SK-N-SH (cell line): ENCODE measurements at regions not wholly inside any gene's neighbourhood (a gene's known extent, or its start where the extent isn't known, plus 50 kb on each side); places are given as distances from the start of the nearest gene placed in this dataset.

Source experiments
- CTCF ChIA-PET: fragments of 300-600, 350-600 bp; formaldehyde crosslinking; extraction: SDS; loops from one replicate; lab custom pipeline; 2021; lab: Yijun Ruan, JAX
- POLR2A ChIA-PET: fragments of 350-600 bp; sonication (Branson Sonifier 250); formaldehyde crosslinking; extraction: SDS; loops from one replicate; lab custom pipeline; 2020; ENCODE audit warnings: antibody characterized with exemption, inconsistent platforms; lab: Yijun Ruan, JAX
- DNase-seq: peaks from one replicate; pipeline ENCODE4 v3.0.0; 2012
- H2AFZ ChIP-seq: fragments of 200-600 bp; sonication (generic); 2 replicates; pipeline ENCODE4 v1.8.1; 2016; ENCODE audit warnings: antibody characterized with exemption, mild to moderate bottlenecking, low read depth
- H3F3A ChIP-seq: fragments of 200-600 bp; sonication (generic); replicated peaks from 2 replicates; pipeline ENCODE3; 2016; ENCODE audit warnings: antibody characterized with exemption, mild to moderate bottlenecking; ENCODE audit not compliant: insufficient read depth
- H3K27ac ChIP-seq, 2 experiments: fragments of 200-500 bp in 1 of 2; fragments of 200-600 bp in 1 of 2; sonication (Bioruptor generic) in 1 of 2; sonication (generic), shearing (Covaris generic) in 1 of 2; 2 replicates each; pipeline versions ENCODE4 v1.5.1 to v1.6.1; 2014 to 2016; ENCODE audit warnings: low read depth in 2 of 2, inconsistent platforms in 1 of 2, low read length in 1 of 2, mild to moderate bottlenecking in 1 of 2, mixed read lengths in 1 of 2
- H3K27me3 ChIP-seq: fragments of 200-600 bp; sonication (generic), shearing (Covaris generic); 2 replicates; pipeline ENCODE4 v1.6.1; 2016; ENCODE audit warnings: mixed run types; ENCODE audit not compliant: insufficient read depth
- H3K36me3 ChIP-seq, 2 experiments: fragments of 200-500 bp in 1 of 2; fragments of 200-600 bp in 1 of 2; sonication (Bioruptor generic) in 1 of 2; sonication (generic) in 1 of 2; replicated peaks in 1 of 2; 2 replicates each; pipeline versions ENCODE3 to v1.5.1; 2014 to 2016; ENCODE audit warnings: low read length in 1 of 2, mild to moderate bottlenecking in 1 of 2; ENCODE audit not compliant: insufficient read depth in 2 of 2, control insufficient read depth in 1 of 2
- H3K4me1 ChIP-seq, 2 experiments: fragments of 200-500 bp in 1 of 2; fragments of 200-600 bp in 1 of 2; sonication (Bioruptor generic) in 1 of 2; sonication (generic), shearing (Covaris generic) in 1 of 2; 2 replicates each; pipeline versions ENCODE4 v1.5.1 to v1.6.1; 2014 to 2016; ENCODE audit warnings: low read depth in 1 of 2, low read length in 1 of 2, mixed run types in 1 of 2; ENCODE audit not compliant: insufficient read depth in 2 of 2, control insufficient read depth in 1 of 2
- H3K4me2 ChIP-seq: fragments of 200-600 bp; sonication (generic), shearing (Covaris generic); 2 replicates; pipeline ENCODE4 v1.6.1; 2017; ENCODE audit warnings: mixed run types
- H3K4me3 ChIP-seq, 2 experiments: fragments of 200-500 bp in 1 of 2; fragments of 200-600 bp in 1 of 2; sonication (Bioruptor generic) in 1 of 2; sonication (generic), shearing (Covaris generic) in 1 of 2; 2 replicates each; pipeline versions ENCODE4 v1.5.1 to v1.8.1; 2014 to 2016; ENCODE audit warnings: low read depth in 2 of 2, inconsistent platforms in 1 of 2, low read length in 1 of 2, mild to moderate bottlenecking in 1 of 2, mixed read lengths in 1 of 2, moderate library complexity in 1 of 2
- H3K79me2 ChIP-seq: fragments of 200-600 bp; sonication (generic); 2 replicates; pipeline ENCODE4 v1.8.1; 2017; ENCODE audit warnings: mild to moderate bottlenecking; ENCODE audit not compliant: insufficient read depth
- H3K9ac ChIP-seq: fragments of 200-600 bp; sonication (generic); 2 replicates; pipeline ENCODE4 v1.6.1; 2017; ENCODE audit warnings: mixed run types
- H3K9me2 ChIP-seq: fragments of 200-600 bp; sonication (generic); 2 replicates; pipeline ENCODE4 v1.6.1; 2017; ENCODE audit warnings: mixed run types
- H3K9me3 ChIP-seq: fragments of 200-600 bp; sonication (generic); 2 replicates; pipeline ENCODE4 v1.6.1; 2017; ENCODE audit warnings: mixed run types, mild to moderate bottlenecking, moderate library complexity
- H4K20me1 ChIP-seq: fragments of 200-600 bp; sonication (generic); 2 replicates; pipeline ENCODE4 v1.6.1; 2017; ENCODE audit warnings: mild to moderate bottlenecking, mixed run types; ENCODE audit not compliant: insufficient read depth
- EP300 ChIP-seq, 2 experiments: IDR thresholded peaks; 2 replicates each; pipeline versions ENCODE4 v1.4.0 to v1.6.1; 2012; ENCODE audit warnings: borderline replicate concordance in 1 of 2, low read depth in 1 of 2, low read length in 1 of 2
- EZH2phosphoT487 ChIP-seq: fragments of 200-600 bp; sonication (generic); IDR thresholded peaks from 2 replicates; pipeline ENCODE4 v1.6.1; 2017; ENCODE audit warnings: low read depth, mixed run types, mild to moderate bottlenecking, antibody characterized with exemption, moderate library complexity, borderline replicate concordance
- FOSL2 ChIP-seq: IDR thresholded peaks from 2 replicates; pipeline ENCODE4 v1.4.0; 2012; ENCODE audit warnings: low read depth, mild to moderate bottlenecking, moderate library complexity, borderline replicate concordance
- FOXM1 ChIP-seq: IDR thresholded peaks from 2 replicates; pipeline ENCODE4 v1.4.0; 2012; ENCODE audit warnings: low read depth, mild to moderate bottlenecking
- GABPA ChIP-seq: IDR thresholded peaks from 2 replicates; pipeline ENCODE4 v1.4.0; 2012; ENCODE audit warnings: low read depth, mild to moderate bottlenecking
- GATA2 ChIP-seq: sonication (generic); formaldehyde crosslinking; IDR thresholded peaks from 2 replicates; pipeline ENCODE4 v1.5.0; 2020; ENCODE audit warnings: mild to moderate bottlenecking, missing genetic modification reagents
- MEF2A ChIP-seq: IDR thresholded peaks from 2 replicates; pipeline ENCODE4 v1.4.0; 2012; ENCODE audit warnings: low read depth, borderline replicate concordance
- POLR2AphosphoS5 ChIP-seq: IDR thresholded peaks from 2 replicates; pipeline ENCODE4 v1.6.1; 2012; ENCODE audit warnings: low read depth, low read length
- RCOR1 ChIP-seq: fragments of 150-350 bp; IDR thresholded peaks from 2 replicates; pipeline ENCODE4 v1.6.1; 2017; ENCODE audit warnings: antibody characterized with exemption, low read length
- RFX5 ChIP-seq: IDR thresholded peaks from 2 replicates; pipeline ENCODE4 v1.6.1; 2012; ENCODE audit warnings: mild to moderate bottlenecking, improper control_type of control experiment, low read length
- SIN3A ChIP-seq: IDR thresholded peaks from 2 replicates; pipeline ENCODE4 v1.6.1; 2012; ENCODE audit warnings: low read depth, mild to moderate bottlenecking, low read length, moderate library complexity, borderline replicate concordance
- SMC3 ChIP-seq: IDR thresholded peaks from 2 replicates; pipeline ENCODE4 v1.6.1; 2012; ENCODE audit warnings: low read depth, low read length, improper control_type of control experiment
- TCF12 ChIP-seq: IDR thresholded peaks from 2 replicates; pipeline ENCODE4 v1.4.0; 2012
- TEAD4 ChIP-seq: IDR thresholded peaks from 2 replicates; pipeline ENCODE4 v1.4.0; 2012; ENCODE audit warnings: mild to moderate bottlenecking, borderline replicate concordance; ENCODE audit not compliant: insufficient read depth
- YY1 ChIP-seq: IDR thresholded peaks from 2 replicates; pipeline ENCODE4 v1.4.0; 2012; ENCODE audit warnings: low read depth, mild to moderate bottlenecking
- WGBS: methylation state at CpG from one replicate; pipeline ENCODE4 v1.1.6; 2017; ENCODE audit warnings: low lambda C conversion rate; 5-methylcytosine and 5-hydroxymethylcytosine counted together
- TF ChIP-seq, protein P1 (sequence below): IDR thresholded peaks from 2 replicates; pipeline ENCODE4 v1.6.1; 2012; ENCODE audit warnings: mild to moderate bottlenecking, low read depth, low read length, moderate library complexity
- TF ChIP-seq, protein P2 (sequence below): fragments of 150-350 bp; IDR thresholded peaks from 2 replicates; pipeline ENCODE4 v1.6.1; 2017; ENCODE audit warnings: antibody characterized with exemption, low read length, low read depth, borderline replicate concordance
- TF ChIP-seq, protein P3 (sequence below): IDR thresholded peaks from 2 replicates; pipeline ENCODE4; 2012
- TF ChIP-seq, protein P4 (sequence below): fragments of 200-600 bp; sonication (generic); IDR thresholded peaks from 2 replicates; pipeline ENCODE4 v1.6.1; 2017; ENCODE audit warnings: antibody characterized with exemption, mild to moderate bottlenecking, moderate library complexity
- TF ChIP-seq, protein P5 (sequence below): IDR thresholded peaks from 2 replicates; pipeline ENCODE4 v1.4.0; 2012; ENCODE audit warnings: low read depth

DNA sequence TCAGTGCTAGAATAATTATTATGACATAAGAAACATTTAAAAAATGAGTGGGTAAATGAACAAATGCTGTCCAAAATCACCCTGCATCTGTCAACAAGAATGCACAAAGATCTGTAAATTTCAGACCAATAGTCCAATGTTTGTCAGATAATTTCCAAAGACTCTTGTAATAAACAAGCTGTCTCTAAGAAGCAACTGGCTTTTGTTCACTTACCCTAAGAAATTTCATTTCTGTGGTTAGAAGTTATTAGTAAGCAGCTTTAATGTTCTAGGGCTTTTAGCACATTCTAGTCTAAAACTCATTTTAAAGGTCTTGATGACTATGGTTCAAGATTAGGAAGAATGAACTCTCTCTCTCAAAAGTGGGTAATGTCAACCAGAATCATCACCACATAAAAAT lies 560.3 kb upstream of the SMIM31 start:
- Histone ChIP-seq H3K27ac (no peak overlapping the region), H2AFZ (no peak overlapping the region), H3K27me3 (no peaks in the 10 kb centered on the region), H3K9me2 (no peaks in the 10 kb centered on the region), H3K79me2 (no peaks in the 10 kb centered on the region), H3K4me1 (no peaks in the 10 kb centered on the region), H3K4me3 (no peak overlapping the region), H3K9me3 (no peaks in the 10 kb centered on the region), H3K36me3 (no peaks in the 10 kb centered on the region), H4K20me1 (no peaks in the 10 kb centered on the region), H3K9ac (no peak overlapping the region), H3F3A (no peaks in the 10 kb centered on the region), H3K4me2 (no peak overlapping the region)
- ChIA-PET POLR2A (no interaction called here), CTCF (no interaction called here)
- DNase-seq, result no peak
- no peak for TF ChIP-seq TCF12
- no peak for TF ChIP-seq EZH2phosphoT487
- TF ChIP-seq EP300 (IDR thresholded peaks at IDR 0.05; ENCODE audit: borderline replicate concordance in 1 of 2, low read depth in 1 of 2, low read length in 1 of 2), result no peak
- no peak for TF ChIP-seq FOXM1
- no peak for TF ChIP-seq SMC3
- TF ChIP-seq YY1, result no peak
- no peak for TF ChIP-seq GATA2
- TF ChIP-seq MEF2A, result no peak
- TF ChIP-seq SIN3A, result no peak
- no peak for TF ChIP-seq RCOR1
- TF ChIP-seq GABPA, result no peak
- TF ChIP-seq TEAD4, result no peak
- TF ChIP-seq, protein P1, sequence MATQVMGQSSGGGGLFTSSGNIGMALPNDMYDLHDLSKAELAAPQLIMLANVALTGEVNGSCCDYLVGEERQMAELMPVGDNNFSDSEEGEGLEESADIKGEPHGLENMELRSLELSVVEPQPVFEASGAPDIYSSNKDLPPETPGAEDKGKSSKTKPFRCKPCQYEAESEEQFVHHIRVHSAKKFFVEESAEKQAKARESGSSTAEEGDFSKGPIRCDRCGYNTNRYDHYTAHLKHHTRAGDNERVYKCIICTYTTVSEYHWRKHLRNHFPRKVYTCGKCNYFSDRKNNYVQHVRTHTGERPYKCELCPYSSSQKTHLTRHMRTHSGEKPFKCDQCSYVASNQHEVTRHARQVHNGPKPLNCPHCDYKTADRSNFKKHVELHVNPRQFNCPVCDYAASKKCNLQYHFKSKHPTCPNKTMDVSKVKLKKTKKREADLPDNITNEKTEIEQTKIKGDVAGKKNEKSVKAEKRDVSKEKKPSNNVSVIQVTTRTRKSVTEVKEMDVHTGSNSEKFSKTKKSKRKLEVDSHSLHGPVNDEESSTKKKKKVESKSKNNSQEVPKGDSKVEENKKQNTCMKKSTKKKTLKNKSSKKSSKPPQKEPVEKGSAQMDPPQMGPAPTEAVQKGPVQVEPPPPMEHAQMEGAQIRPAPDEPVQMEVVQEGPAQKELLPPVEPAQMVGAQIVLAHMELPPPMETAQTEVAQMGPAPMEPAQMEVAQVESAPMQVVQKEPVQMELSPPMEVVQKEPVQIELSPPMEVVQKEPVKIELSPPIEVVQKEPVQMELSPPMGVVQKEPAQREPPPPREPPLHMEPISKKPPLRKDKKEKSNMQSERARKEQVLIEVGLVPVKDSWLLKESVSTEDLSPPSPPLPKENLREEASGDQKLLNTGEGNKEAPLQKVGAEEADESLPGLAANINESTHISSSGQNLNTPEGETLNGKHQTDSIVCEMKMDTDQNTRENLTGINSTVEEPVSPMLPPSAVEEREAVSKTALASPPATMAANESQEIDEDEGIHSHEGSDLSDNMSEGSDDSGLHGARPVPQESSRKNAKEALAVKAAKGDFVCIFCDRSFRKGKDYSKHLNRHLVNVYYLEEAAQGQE, result no peak

DNA sequence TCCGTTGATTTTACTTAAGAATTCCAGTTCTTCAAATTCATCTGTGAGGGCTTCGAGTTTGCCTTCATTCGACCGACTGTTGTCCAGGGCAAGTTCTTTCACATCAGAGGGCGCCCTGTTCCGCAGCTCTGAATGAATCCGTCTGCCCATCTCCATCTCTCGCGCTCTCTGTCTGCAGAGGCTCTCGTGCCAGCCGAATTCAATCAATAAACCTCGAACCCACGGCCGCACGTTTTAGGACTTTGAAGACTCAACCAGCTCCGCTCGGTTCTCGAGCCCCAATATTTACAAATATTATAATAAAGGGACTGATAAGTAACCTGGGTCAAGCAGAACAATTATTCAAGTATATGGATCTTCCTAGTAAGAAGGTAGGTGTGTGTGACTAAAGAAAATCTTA lies 556.4 kb upstream of the SMIM31 start:
- Histone ChIP-seq H3K9ac (no peak overlapping the region), H3K27ac (no peak overlapping the region), H3K4me2 (no peak overlapping the region), H3K9me2 (no peaks in the 10 kb centered on the region), H3K79me2 (no peaks in the 10 kb centered on the region), H2AFZ (no peak overlapping the region), H4K20me1 (no peaks in the 10 kb centered on the region), H3K36me3 (no peaks in the 10 kb centered on the region), H3K4me1 (no peaks in the 10 kb centered on the region), H3K4me3 (no peak overlapping the region), H3K27me3 (no peaks in the 10 kb centered on the region), H3F3A (no peaks in the 10 kb centered on the region), H3K9me3 (no peaks in the 10 kb centered on the region)
- 32% methylated on average over 18 of the region's 18 CpGs for WGBS
- DNase-seq, result no peak
- CTCF ChIA-PET, result no interaction called here
- POLR2A ChIA-PET, result no interaction called here
- TF ChIP-seq POLR2AphosphoS5 (no peak), GATA2 (no peak), RFX5 (no peak), YY1 (no peak), FOXM1 (no peak), EP300 (IDR thresholded peaks at IDR 0.05; ENCODE audit: borderline replicate concordance in 1 of 2, low read depth in 1 of 2, low read length in 1 of 2) (no peak), FOSL2 (no peak), GABPA (no peak)
- TF ChIP-seq, protein P2, sequence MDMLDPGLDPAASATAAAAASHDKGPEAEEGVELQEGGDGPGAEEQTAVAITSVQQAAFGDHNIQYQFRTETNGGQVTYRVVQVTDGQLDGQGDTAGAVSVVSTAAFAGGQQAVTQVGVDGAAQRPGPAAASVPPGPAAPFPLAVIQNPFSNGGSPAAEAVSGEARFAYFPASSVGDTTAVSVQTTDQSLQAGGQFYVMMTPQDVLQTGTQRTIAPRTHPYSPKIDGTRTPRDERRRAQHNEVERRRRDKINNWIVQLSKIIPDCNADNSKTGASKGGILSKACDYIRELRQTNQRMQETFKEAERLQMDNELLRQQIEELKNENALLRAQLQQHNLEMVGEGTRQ, result no peak
- TF ChIP-seq, protein P3, sequence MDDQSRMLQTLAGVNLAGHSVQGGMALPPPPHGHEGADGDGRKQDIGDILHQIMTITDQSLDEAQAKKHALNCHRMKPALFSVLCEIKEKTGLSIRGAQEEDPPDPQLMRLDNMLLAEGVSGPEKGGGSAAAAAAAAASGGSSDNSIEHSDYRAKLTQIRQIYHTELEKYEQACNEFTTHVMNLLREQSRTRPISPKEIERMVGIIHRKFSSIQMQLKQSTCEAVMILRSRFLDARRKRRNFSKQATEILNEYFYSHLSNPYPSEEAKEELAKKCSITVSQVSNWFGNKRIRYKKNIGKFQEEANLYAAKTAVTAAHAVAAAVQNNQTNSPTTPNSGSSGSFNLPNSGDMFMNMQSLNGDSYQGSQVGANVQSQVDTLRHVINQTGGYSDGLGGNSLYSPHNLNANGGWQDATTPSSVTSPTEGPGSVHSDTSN, result no peak
- TF ChIP-seq, protein P4, sequence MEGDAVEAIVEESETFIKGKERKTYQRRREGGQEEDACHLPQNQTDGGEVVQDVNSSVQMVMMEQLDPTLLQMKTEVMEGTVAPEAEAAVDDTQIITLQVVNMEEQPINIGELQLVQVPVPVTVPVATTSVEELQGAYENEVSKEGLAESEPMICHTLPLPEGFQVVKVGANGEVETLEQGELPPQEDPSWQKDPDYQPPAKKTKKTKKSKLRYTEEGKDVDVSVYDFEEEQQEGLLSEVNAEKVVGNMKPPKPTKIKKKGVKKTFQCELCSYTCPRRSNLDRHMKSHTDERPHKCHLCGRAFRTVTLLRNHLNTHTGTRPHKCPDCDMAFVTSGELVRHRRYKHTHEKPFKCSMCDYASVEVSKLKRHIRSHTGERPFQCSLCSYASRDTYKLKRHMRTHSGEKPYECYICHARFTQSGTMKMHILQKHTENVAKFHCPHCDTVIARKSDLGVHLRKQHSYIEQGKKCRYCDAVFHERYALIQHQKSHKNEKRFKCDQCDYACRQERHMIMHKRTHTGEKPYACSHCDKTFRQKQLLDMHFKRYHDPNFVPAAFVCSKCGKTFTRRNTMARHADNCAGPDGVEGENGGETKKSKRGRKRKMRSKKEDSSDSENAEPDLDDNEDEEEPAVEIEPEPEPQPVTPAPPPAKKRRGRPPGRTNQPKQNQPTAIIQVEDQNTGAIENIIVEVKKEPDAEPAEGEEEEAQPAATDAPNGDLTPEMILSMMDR, result no peak
- TF ChIP-seq, protein P5, sequence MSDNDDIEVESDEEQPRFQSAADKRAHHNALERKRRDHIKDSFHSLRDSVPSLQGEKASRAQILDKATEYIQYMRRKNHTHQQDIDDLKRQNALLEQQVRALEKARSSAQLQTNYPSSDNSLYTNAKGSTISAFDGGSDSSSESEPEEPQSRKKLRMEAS, result no peak
